DND-41 (cell line): ENCODE measurements at regions not wholly inside any gene's neighbourhood (a gene's known extent, or its start where the extent isn't known, plus 50 kb on each side); places are given as distances from the start of the nearest gene placed in this dataset.

ENCODE experiments used
- ATAC-seq: fragments of 200-7000 bp; cut with Tn5 transposase; 3 replicates; pipeline ENCODE4 v1.9.1; 2021; ENCODE audit warnings: low read depth; ENCODE audit not compliant: insufficient read depth
- DNase-seq: peaks from one replicate; pipeline ENCODE4 v3.0.0-alpha.2; 2020
- H2AFZ ChIP-seq: 2 replicates; pipeline ENCODE4 v1.6.0; 2012; ENCODE audit warnings: low read depth, low read length
- H3K27ac ChIP-seq: 2 replicates; pipeline ENCODE4 v1.5.1; 2012; ENCODE audit warnings: low read length, inconsistent platforms
- H3K27me3 ChIP-seq: fragments of 200-600 bp; sonication (generic); 2 replicates; pipeline ENCODE4 v1.6.0; 2012; ENCODE audit warnings: low read length, mild to moderate bottlenecking, inconsistent platforms; ENCODE audit not compliant: insufficient read depth, poor library complexity
- H3K36me3 ChIP-seq: 2 replicates; pipeline ENCODE4 v1.5.1; 2012; ENCODE audit warnings: low read length, inconsistent platforms; ENCODE audit not compliant: insufficient read depth
- H3K4me1 ChIP-seq: 2 replicates; pipeline ENCODE4 v1.5.1; 2012; ENCODE audit warnings: mild to moderate bottlenecking, low read length; ENCODE audit not compliant: insufficient read depth
- H3K4me2 ChIP-seq: 2 replicates; pipeline ENCODE4 v1.6.0; 2012; ENCODE audit warnings: mild to moderate bottlenecking, moderate library complexity, low read length, inconsistent platforms; ENCODE audit not compliant: insufficient read depth
- H3K4me3 ChIP-seq, 2 experiments: fragments of 200-600 bp in 1 of 2; shearing (Covaris generic) in 1 of 2; 2 replicates each; pipeline ENCODE4 v1.5.1; 2012 to 2016; ENCODE audit warnings: inconsistent platforms in 2 of 2, low read length in 2 of 2, mild to moderate bottlenecking in 2 of 2, low read depth in 1 of 2, moderate library complexity in 1 of 2
- H3K79me2 ChIP-seq: 2 replicates; pipeline ENCODE4 v1.6.0; 2012; ENCODE audit warnings: low read length, inconsistent platforms; ENCODE audit not compliant: insufficient read depth
- H3K9ac ChIP-seq: 2 replicates; pipeline ENCODE4 v1.6.0; 2012; ENCODE audit warnings: low read depth, mild to moderate bottlenecking, inconsistent platforms, low read length, moderate library complexity
- H3K9me3 ChIP-seq: 2 replicates; pipeline ENCODE4 v1.5.1; 2012; ENCODE audit warnings: low read length, moderate library complexity, mild to moderate bottlenecking, inconsistent platforms; ENCODE audit not compliant: insufficient read depth, severe bottlenecking
- H4K20me1 ChIP-seq: 2 replicates; pipeline ENCODE4 v1.6.0; 2012; ENCODE audit warnings: low read length; ENCODE audit not compliant: insufficient read depth
- CTCF ChIP-seq: IDR thresholded peaks from 2 replicates; pipeline ENCODE4 v1.5.1; 2012; ENCODE audit warnings: borderline replicate concordance, low read length, moderate library complexity, mild to moderate bottlenecking; ENCODE audit not compliant: poor library complexity, severe bottlenecking; ENCODE audit errors: extremely low read depth
- EZH2 ChIP-seq: IDR thresholded peaks from 3 replicates; pipeline ENCODE4 v1.6.1; 2012; ENCODE audit warnings: borderline replicate concordance, low read depth, mild to moderate bottlenecking, moderate library complexity, low read length, inconsistent platforms; ENCODE audit not compliant: severe bottlenecking

- no peak overlapping the region for H3K27ac ChIP-seq
- H3K27me3 ChIP-seq: no peaks in the 10 kb centered on the region
- H3K4me1 ChIP-seq: no peaks in the 10 kb centered on the region
- peaks cover 8% of the 10 kb centered on the region for H3K9me3 ChIP-seq
- H3K4me3 ChIP-seq: no peak overlapping the region
- TF ChIP-seq CTCF (no peak), EZH2 (no peak)
- DNase-seq (no peak), ATAC-seq (no peak)
- H4K20me1 ChIP-seq: no peaks in the 10 kb centered on the region
- no peak overlapping the region for H3K4me2 ChIP-seq
- H2AFZ ChIP-seq: no peak overlapping the region
- H3K79me2 ChIP-seq: no peaks in the 10 kb centered on the region
- no peak overlapping the region for H3K9ac ChIP-seq
- H3K36me3 ChIP-seq: no peaks in the 10 kb centered on the region
These were observed 188.1 kb upstream of the PLET1 start for GRCh38 chr11:112448806-112449205.

- H3K79me2 ChIP-seq: no peaks in the 10 kb centered on the region
- no peak overlapping the region for H3K4me3 ChIP-seq
- H2AFZ ChIP-seq: no peak overlapping the region
- ATAC-seq (no peak), DNase-seq (no peak)
- no peaks in the 10 kb centered on the region for H3K9me3 ChIP-seq
- H3K36me3 ChIP-seq: no peaks in the 10 kb centered on the region
- H3K4me2 ChIP-seq: no peak overlapping the region
- no peaks in the 10 kb centered on the region for H3K4me1 ChIP-seq
- no peaks in the 10 kb centered on the region for H4K20me1 ChIP-seq
- no peaks in the 10 kb centered on the region for H3K27me3 ChIP-seq
- TF ChIP-seq EZH2 (no peak), CTCF (no peak)
- H3K27ac ChIP-seq: no peak overlapping the region
- no peak overlapping the region for H3K9ac ChIP-seq
These were observed 190.6 kb upstream of the PLET1 start for GRCh38 chr11:112451250-112451649.

DNA sequence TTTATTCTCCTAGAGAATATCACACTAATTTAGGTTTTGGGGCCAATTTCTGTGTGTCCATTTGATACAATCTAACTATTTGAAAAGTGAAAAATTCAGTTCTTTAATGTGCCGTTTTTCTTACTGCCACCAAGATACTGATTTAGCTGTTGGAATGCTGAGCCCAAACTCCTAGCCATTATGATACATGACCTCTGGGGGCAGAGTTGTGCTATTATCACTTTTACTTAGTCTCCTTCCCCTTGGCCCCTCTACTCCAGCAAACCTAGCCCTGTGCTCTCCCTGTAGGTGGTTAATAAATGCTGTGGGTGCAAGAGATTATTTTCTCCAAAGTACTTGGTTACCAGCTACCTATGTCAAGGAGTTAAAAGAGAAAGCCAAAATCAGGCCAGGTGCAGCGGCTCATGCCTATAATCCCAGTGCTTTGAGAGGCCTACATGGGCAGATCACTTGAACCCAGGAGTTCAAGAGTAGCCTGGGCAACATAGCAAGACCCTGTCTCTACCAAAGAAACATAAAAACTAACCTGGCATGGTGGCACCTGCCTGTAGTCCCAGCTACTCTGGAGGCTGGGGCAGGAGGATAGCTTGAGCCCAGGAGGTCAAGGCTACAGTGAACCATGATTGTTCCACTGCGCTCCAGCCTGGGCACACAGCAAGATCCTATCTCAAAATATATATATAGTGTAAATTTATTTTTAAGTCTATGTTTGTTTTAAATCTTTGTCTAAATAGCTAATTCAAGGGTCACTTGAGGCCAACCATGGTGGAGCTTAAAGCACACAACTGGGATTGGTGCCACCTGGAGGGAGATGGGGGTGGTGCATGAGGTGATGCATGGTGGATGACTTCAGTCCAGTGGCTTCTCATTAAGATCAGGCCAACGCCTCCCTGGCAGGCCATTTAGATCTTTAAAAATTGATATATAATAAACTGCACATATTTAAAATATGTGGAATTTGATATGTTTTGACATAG, 193.2 kb upstream of the PLET1 start:
- Histone ChIP-seq H3K36me3 (no peaks in the 10 kb centered on the region), H2AFZ (no peak overlapping the region), H3K4me1 (no peaks in the 10 kb centered on the region), H3K9ac (no peak overlapping the region), H3K27ac (no peak overlapping the region), H3K9me3 (no peaks in the 10 kb centered on the region), H3K4me2 (no peak overlapping the region), H3K27me3 (no peaks in the 10 kb centered on the region), H4K20me1 (no peaks in the 10 kb centered on the region), H3K4me3 (no peak overlapping the region), H3K79me2 (no peaks in the 10 kb centered on the region)
- DNase-seq (peak; percentile 37), ATAC-seq (peak; percentile 47; the same call in 2 of the 3 replicates)
- TF ChIP-seq EZH2 (no peak), CTCF (peak; percentile 62)
